NCI-H1048 (cell line): ENCODE measurements at regions not wholly inside any gene's neighbourhood (a gene's known extent, or its start where the extent isn't known, plus 50 kb on each side); places are given as distances from the start of the nearest gene placed in this dataset.
"Not testable (repeated sequence)": the region's sequence is repeated elsewhere in the genome, so short reads cannot be mapped to it uniquely, and the experiment has no call there.

Experiments used
- DNase-seq: peaks from one replicate; lab custom pipeline; 2025; lab: John Stamatoyannopoulos, UW

- DNase-seq: no peak
These were observed 115.8 kb upstream of the TMEM45B start for GRCh38 chr11:129699711-129700304.

- DNase-seq: no peak
These were observed 114.9 kb upstream of the TMEM45B start for GRCh38 chr11:129700701-129701100.

- no peak for DNase-seq
These were observed 113.9 kb upstream of the TMEM45B start for GRCh38 chr11:129701706-129702105.

DNA sequence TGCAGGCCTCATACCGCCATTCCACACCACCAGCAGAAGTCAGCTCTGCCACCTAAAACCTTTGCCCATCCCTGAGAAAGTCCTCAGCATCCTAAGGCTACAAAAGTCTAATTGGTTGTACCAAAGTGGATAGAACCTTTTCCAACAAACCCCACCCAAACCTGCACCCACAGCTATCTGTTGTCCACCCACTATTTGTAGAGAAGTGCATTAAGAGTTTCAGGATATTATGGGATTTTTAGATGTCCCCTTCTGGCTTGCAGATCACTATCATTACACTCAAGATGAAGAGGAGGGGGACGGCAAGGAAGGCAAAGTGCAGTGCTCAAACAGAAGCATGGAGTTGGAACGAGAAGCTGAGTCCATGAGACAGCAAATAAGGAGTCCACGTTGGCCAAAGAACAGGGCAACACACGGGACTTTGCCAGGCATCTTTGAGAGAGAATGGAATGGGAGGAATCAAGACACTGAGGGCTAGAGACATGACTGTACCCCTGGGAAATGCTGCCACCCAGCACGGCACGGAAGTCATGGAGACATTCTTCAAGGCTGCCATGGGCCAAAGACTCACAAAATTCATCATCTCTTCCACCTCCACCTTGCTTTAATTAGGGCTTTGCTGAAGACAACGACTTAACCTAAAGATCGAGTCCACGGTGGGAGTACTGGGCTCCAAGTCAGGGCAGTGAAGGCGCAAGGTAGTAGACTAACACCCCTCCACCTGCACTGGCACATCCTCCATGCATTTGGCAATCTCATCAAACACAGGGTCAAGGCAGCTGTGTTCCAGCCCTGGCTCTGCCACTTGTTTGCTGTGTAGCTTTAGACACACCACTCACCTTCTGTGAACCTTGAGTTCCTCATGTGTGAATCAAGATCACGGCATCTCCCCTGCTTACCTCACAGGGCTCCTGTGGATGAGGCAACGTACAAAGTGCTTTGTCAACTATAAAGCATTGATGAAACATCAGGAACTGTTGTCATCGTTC is 112.9 kb upstream of the TMEM45B start:
- DNase-seq: no peak

- DNase-seq: no peak
These were observed 111.8 kb upstream of the TMEM45B start for GRCh38 chr11:129703846-129704245.

GRCh38 chr11:129704831-129705230 is 110.8 kb upstream of the TMEM45B start:
- DNase-seq: no peak

GRCh38 chr11:129705341-129705740 is 110.3 kb upstream of the TMEM45B start:
- DNase-seq: no peak

DNA sequence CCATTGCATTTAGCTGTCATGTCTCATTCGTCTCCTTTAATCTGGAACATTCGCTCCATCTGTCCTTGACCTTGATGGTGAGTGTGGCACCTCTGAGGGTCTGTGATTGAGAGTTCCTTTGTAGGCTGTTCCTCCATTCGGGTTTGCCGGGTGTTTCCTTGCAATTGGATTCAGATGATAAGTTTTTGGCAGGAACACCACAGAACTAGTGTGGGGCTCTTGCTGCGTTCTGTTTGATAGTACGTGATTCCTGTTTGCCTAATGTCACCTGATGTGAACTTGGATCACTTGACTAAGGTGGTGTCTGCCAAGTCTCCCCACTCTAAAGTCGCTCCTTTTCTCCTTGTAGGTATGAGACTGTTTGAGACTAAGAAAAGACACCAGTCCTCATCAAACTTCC is 109.7 kb upstream of the TMEM45B start:
- DNase-seq: no peak

DNA sequence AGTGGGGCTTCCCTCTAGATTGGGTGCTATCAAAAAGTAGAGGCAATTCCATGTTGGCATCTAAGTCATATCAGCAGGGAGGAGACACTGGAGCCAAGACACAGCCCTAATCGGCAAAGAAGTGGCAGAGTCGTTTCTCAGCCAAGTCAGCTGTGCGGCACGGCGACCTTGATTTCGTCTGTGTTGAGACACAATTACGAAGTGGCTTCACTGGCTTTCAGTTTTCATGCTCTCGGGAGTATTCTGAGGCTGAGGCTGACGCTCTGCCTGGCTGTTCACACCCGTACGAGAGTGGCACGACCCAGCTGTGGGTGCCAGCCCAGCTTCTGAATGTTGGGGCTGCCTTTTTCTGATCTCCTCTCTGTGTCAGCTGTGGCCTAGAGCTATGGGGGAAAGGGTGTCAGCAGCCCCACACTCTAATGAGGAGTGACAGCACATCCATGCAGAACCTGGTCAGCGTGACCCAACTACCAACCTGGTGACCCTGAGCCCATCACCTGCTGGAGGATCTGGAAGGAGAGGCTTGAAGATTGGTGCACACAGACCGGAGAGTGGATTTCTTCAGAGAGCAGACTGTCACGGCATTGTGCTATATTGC is 105.7 kb upstream of the TMEM45B start:
- DNase-seq: no peak

- no peak for DNase-seq
These were observed 105.2 kb upstream of the TMEM45B start for GRCh38 chr11:129710423-129710822.

DNA sequence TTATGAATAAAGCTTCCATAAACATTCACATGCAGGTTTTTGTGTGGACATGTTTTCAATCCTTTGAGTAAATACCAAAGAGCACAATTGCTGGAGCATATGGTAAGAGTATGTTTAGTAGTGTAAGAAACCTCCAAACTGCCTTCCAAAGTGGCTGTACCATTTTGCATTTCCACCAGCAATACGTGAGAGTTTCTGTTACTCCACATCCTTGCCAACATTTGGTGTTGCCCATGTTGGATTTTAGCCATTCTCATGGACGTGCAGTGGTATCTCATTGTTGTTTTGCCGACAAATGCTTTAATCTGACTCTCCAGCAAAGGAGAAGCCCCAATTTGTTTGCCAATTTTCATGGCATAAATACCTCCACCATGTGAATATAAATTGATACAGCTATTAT is 103.9 kb upstream of the TMEM45B start:
- DNase-seq: no peak

GRCh38 chr11:129712486-129713240 is 103.0 kb upstream of the TMEM45B start:
- DNase-seq: not testable (repeated sequence)

GRCh38 chr11:129719037-129719436 is 96.6 kb upstream of the TMEM45B start:
- no peak for DNase-seq

GRCh38 chr11:129720156-129720555 is 95.5 kb upstream of the TMEM45B start:
- DNase-seq: no peak

DNA sequence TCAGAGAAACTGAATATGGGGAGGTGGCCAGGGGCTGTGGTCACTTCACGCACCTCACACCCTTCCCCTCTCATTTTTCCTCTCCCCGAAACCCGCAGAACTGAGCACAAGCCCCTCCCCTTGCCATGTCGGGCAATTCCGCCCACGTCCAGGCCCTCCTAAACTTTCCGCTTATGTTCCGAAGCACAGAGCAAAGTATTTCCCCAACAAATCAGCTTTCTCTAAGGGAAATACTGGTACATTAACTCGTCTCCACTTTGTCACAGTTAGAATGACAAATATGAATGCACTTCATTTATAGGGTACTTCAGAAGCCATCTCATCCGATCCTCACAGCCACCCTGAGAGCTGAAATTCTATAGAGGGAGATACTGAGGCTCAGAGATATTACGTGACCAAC is 94.7 kb upstream of the TMEM45B start:
- DNase-seq: no peak

- no peak for DNase-seq
These were observed 94.0 kb upstream of the TMEM45B start for GRCh38 chr11:129721685-129722084.

GRCh38 chr11:129722529-129722928 is 93.1 kb upstream of the TMEM45B start:
- no peak for DNase-seq

DNA sequence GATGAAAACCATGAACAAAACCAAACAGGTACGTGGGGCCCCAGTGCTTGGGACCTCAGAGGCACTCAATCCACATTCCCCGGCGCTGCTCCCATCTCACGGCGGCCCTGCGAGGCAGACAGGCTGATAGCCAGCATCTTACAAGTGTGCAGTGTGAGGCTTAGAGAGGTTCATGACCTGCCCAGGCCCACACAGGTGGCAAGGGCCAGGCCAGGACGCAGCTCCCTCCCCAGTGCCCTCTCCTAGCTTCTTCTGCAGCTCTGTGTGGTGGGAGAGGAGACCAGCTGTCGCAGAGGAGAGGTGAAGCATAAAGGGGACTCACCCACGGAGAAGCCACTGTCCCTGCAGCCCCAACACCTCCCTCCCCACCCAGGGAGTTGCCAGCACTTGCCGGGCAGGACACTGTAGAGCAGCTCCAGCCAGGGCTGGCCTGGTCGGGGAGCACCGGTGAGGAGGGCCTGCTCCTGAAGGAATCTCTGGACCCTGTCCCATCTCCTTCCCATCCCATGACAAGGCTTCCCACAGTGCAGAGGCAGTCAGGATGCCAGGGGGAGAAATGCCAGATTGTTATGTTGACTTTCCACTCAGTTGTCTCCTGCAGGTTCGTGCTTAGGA is 92.4 kb upstream of the TMEM45B start:
- DNase-seq: no peak

DNA sequence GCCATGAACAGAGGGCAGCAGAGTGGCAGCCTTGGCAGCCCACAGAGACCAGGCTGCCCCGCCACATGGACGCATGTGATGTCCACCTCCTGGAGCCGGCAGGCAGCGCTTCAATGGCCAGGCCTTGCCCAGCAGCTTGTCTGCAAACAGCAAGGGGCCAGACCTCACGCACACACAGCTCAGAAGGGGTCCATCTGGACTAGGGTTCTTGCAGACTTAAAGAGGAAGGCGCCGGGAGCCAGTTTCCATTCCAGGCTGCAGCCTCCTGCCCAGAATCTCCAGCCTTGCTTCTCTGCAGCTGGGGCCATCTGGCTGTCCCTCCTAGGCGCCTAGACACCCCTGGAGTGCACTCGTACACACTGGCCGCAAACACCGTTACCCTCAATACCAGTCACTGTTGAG is 91.9 kb upstream of the TMEM45B start:
- no peak for DNase-seq

GRCh38 chr11:129724866-129725265 is 90.8 kb upstream of the TMEM45B start:
- no peak for DNase-seq

DNA sequence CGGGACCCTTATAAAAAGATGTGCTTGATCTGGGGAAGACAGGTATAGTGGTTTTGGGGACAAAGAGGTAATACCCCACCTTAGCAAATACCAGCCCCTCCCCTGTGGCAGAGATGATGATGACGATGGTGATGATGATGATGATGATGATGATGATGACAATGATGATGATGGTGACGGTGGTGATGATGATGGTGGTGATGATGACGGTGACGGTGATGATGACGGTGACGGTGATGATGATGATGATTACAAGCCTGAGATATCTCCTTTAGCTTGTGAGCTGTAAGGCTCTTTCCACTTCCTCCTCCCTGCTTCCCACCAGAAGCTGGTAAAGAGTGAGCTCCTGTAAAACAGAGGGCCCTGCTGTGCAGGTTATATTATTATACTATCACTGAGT is 89.5 kb upstream of the TMEM45B start:
- DNase-seq: no peak

DNA sequence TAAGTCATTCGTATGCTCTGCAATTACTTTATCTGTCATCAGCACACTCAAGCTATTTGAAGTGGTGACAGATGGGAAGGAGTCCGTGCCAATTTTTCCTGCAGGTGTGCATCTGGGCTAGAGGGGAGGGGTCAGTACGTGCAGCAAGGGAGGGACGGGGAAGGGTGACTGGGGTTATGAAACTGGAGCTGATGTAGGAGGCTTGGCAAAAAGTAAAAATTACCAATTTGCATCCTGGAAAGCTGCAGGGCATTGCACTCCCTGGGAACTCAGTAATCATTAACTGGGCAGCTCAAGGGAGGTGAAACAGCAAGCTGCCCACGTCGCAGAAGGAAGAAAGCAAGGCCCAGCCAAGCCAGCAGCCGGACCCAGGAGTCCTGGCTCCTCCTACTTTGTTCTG is 87.1 kb upstream of the TMEM45B start:
- peak; percentile 13 for DNase-seq
